ENCODE measurements at regions not wholly inside any gene's neighbourhood (a gene's known extent, or its start where the extent isn't known, plus 50 kb on each side); places are given as distances from the start of the nearest gene placed in this dataset.

DNA sequence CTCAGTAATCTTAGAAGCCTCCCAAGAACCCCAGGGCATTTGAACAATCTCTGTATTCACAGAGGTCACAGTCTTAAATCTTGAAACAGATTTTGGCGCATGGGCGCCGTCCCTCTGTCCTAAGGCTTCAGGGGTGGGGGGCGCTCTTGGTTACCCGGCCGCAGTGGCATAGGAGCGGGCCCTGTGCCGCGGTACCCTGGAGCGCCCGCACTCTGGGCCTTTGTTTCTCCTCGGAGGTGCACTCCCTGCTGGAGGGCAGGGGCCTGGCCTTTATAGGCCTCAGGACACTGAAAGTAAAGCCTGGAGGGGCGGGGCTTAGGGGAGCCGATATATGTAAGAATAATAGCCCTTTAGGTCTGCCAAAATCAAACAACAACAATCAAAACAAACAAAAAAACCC is 197.3 kb upstream of the FOLH1 start:
- no peak for TF ChIP-seq TFAP4 (IDR thresholded peaks at IDR 0.05; ENCODE audit: borderline replicate concordance, low read depth)
- TF ChIP-seq SOX6 (IDR thresholded peaks at IDR 0.05), result no peak
- no peak for TF ChIP-seq SOX6 (CRISPR knock-in tag; IDR thresholded peaks at IDR 0.05)
- TF ChIP-seq ZNF282 (IDR thresholded peaks at IDR 0.05; ENCODE audit: partially characterized antibody), result no peak
- no peak for TF ChIP-seq ZNF274 (CRISPR knock-in tag; IDR thresholded peaks at IDR 0.05)
- no peak for TF ChIP-seq SAFB2 (CRISPR knock-in tag; IDR thresholded peaks at IDR 0.05; ENCODE audit: borderline replicate concordance, low read depth)
- no peak for TF ChIP-seq ZBTB7A (CRISPR knock-in tag; IDR thresholded peaks at IDR 0.05)
- no peak for TF ChIP-seq AGO2 (optimal IDR thresholded peaks at IDR 0.05; ENCODE audit: low read depth, low read length)

Measured in HepG2 (cell line).